ENCODE measurements at regions not wholly inside any gene's neighbourhood (a gene's known extent, or its start where the extent isn't known, plus 50 kb on each side); places are given as distances from the start of the nearest gene placed in this dataset.
A peak's percentile ranks its signal among the peaks of the same experiment; 100 is the strongest.

DNA sequence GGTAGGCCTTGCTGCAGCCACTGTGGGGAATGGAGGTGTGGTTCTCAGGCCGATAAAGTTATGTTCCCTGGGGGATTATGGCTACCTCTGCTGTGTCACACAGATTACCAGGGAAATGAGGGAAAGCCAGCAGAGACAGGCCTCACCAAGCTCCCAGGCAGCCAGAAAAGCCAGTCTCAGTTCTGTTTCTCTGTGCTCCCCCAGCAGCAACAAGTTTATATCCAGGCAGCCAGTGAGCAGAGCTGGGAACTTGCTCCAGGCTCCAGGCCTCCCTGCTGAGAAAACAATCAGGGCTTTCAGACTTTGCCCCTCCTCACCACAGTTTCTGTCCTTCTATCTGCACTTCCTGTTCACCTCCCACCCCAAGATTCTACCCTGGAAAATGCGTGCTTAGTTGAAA is 596.6 kb upstream of the GYPC start:
- TF ChIP-seq POLR2AphosphoS5 (IDR thresholded peaks at IDR 0.05) (no peak), POLR2A (IDR thresholded peaks at IDR 0.05) (no peak), EP300 (IDR thresholded peaks at IDR 0.05) (no peak)
- TF ChIP-seq, protein P1, sequence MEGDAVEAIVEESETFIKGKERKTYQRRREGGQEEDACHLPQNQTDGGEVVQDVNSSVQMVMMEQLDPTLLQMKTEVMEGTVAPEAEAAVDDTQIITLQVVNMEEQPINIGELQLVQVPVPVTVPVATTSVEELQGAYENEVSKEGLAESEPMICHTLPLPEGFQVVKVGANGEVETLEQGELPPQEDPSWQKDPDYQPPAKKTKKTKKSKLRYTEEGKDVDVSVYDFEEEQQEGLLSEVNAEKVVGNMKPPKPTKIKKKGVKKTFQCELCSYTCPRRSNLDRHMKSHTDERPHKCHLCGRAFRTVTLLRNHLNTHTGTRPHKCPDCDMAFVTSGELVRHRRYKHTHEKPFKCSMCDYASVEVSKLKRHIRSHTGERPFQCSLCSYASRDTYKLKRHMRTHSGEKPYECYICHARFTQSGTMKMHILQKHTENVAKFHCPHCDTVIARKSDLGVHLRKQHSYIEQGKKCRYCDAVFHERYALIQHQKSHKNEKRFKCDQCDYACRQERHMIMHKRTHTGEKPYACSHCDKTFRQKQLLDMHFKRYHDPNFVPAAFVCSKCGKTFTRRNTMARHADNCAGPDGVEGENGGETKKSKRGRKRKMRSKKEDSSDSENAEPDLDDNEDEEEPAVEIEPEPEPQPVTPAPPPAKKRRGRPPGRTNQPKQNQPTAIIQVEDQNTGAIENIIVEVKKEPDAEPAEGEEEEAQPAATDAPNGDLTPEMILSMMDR (IDR thresholded peaks at IDR 0.05): no peak
- intact Hi-C loops (cut with DNase I; ENCODE audit: low total_unique reads): no loop called here
- Histone ChIP-seq H3K27me3 (no peaks in the 10 kb centered on the region), H3K36me3 (no peaks in the 10 kb centered on the region), H3K9me3 (peaks cover 0 to 63% (median 33%) of the 10 kb centered on the region in 4 donors), H3K27ac (no peak overlapping the region), H3K4me3 (no peak overlapping the region), H3K4me1 (no peaks in the 10 kb centered on the region)
- WGBS, 5 donors: 38 to 69% (median 47%) methylated on average over 2 of the region's 2 CpGs
- peak in 1 of 2 donors; percentile 3 for DNase-seq

- intact Hi-C loops (cut with DNase I; ENCODE audit: low total_unique reads): no loop called here
- DNase-seq: no peak
- no peaks in the 10 kb centered on the region for H3K27me3 ChIP-seq
- no peak for TF ChIP-seq EP300 (IDR thresholded peaks at IDR 0.05)
- TF ChIP-seq, protein P1 (IDR thresholded peaks at IDR 0.05): no peak
- no peak for TF ChIP-seq POLR2AphosphoS5 (IDR thresholded peaks at IDR 0.05)
- no peak for TF ChIP-seq POLR2A (IDR thresholded peaks at IDR 0.05)
- peaks cover 0 to 3% (median 0%) of the 10 kb centered on the region in 4 donors for H3K9me3 ChIP-seq
- no peak overlapping the region for H3K4me3 ChIP-seq
- H3K27ac ChIP-seq: no peak overlapping the region
- H3K4me1 ChIP-seq: no peaks in the 10 kb centered on the region
- WGBS, 5 donors: 41 to 58% (median 50%) methylated on average over 3 of the region's 3 CpGs
- no peaks in the 10 kb centered on the region for H3K36me3 ChIP-seq
Measured at GRCh38 chr2:126085011-126085795, 570.8 kb upstream of the GYPC start.

- 62 to 78% (median 69%) methylated on average over 1 of the region's 1 CpG for WGBS, 5 donors
- DNase-seq: no peak
- Histone ChIP-seq H3K36me3 (no peaks in the 10 kb centered on the region), H3K9me3 (peaks cover 0 to 11% (median 0%) of the 10 kb centered on the region in 4 donors), H3K4me1 (no peaks in the 10 kb centered on the region), H3K27me3 (no peaks in the 10 kb centered on the region), H3K27ac (no peak overlapping the region), H3K4me3 (no peak overlapping the region)
- no peak for TF ChIP-seq POLR2AphosphoS5 (IDR thresholded peaks at IDR 0.05)
- no peak for TF ChIP-seq EP300 (IDR thresholded peaks at IDR 0.05)
- no peak for TF ChIP-seq POLR2A (IDR thresholded peaks at IDR 0.05)
- TF ChIP-seq, protein P1 (IDR thresholded peaks at IDR 0.05): no peak
- intact Hi-C loops (cut with DNase I; ENCODE audit: low total_unique reads): no loop called here
Measured at GRCh38 chr2:126100962-126101361, 555.0 kb upstream of the GYPC start.

- Histone ChIP-seq H3K27ac (no peak overlapping the region), H3K9me3 (peaks cover 0 to 6% (median 0%) of the 10 kb centered on the region in 4 donors), H3K27me3 (no peaks in the 10 kb centered on the region), H3K4me1 (no peaks in the 10 kb centered on the region), H3K4me3 (no peak overlapping the region), H3K36me3 (no peaks in the 10 kb centered on the region)
- intact Hi-C loops (cut with DNase I; ENCODE audit: low total_unique reads): no loop called here
- 76 to 91% (median 87%) methylated on average over 3 of the region's 3 CpGs for WGBS, 5 donors
- TF ChIP-seq EP300 (IDR thresholded peaks at IDR 0.05): no peak
- TF ChIP-seq POLR2AphosphoS5 (IDR thresholded peaks at IDR 0.05): no peak
- TF ChIP-seq POLR2A (IDR thresholded peaks at IDR 0.05): no peak
- TF ChIP-seq, protein P1 (IDR thresholded peaks at IDR 0.05): no peak
- DNase-seq: no peak
Measured at GRCh38 chr2:126106006-126106405, 550.0 kb upstream of the GYPC start.

All from stomach (tissue), 8 donors.